HEK293T (cell line): ENCODE measurements at regions not wholly inside any gene's neighbourhood (a gene's known extent, or its start where the extent isn't known, plus 50 kb on each side); places are given as distances from the start of the nearest gene placed in this dataset.

ENCODE experiments used
- CTCF ChIA-PET: fragments of 350-600 bp; formaldehyde crosslinking; extraction: SDS; loops from one replicate; lab custom pipeline; 2021; ENCODE audit warnings: antibody characterized with exemption, inconsistent platforms; lab: Yijun Ruan, JAX
- POLR2A ChIA-PET: fragments of 350-600 bp; formaldehyde crosslinking; extraction: SDS; loops from one replicate; lab custom pipeline; 2020; ENCODE audit warnings: antibody characterized with exemption, inconsistent platforms; lab: Yijun Ruan, JAX
- DNase-seq: peaks from one replicate; pipeline ENCODE4 v3.0.0; 2012; ENCODE audit warnings: mixed read lengths; ENCODE audit errors: extremely low spot score
- BHLHE40 ChIP-seq: fragments of 450-650 bp; IDR thresholded peaks from 2 replicates; pipeline ENCODE4 v1.6.1; 2016; ENCODE audit warnings: mild to moderate bottlenecking, moderate library complexity, borderline replicate concordance
- CTBP1 ChIP-seq: fragments of 450-650 bp; IDR thresholded peaks from 2 replicates; pipeline ENCODE4 v1.6.1; 2016; ENCODE audit warnings: borderline replicate concordance
- ELF4 ChIP-seq: fragments of 450-650 bp; IDR thresholded peaks from 2 replicates; pipeline ENCODE4 v1.6.1; 2017; ENCODE audit warnings: antibody characterized with exemption
- FOXA1 ChIP-seq: fragments of 450-650 bp; IDR thresholded peaks from 2 replicates; pipeline ENCODE4 v1.6.1; 2016; ENCODE audit warnings: mild to moderate bottlenecking
- FOXK2 ChIP-seq: fragments of 450-650 bp; IDR thresholded peaks from 2 replicates; pipeline ENCODE4 v1.6.1; 2016; ENCODE audit warnings: mild to moderate bottlenecking
- HDGF ChIP-seq: fragments of 450-650 bp; IDR thresholded peaks from 2 replicates; pipeline ENCODE4 v1.6.1; 2017; ENCODE audit warnings: antibody characterized with exemption, borderline replicate concordance
- L3MBTL2 ChIP-seq: fragments of 450-650 bp; conservative IDR thresholded peaks from 2 replicates; pipeline ENCODE4 v1.6.1; 2016; ENCODE audit warnings: mild to moderate bottlenecking
- LEF1 ChIP-seq: fragments of 450-650 bp; IDR thresholded peaks from 2 replicates; pipeline ENCODE4 v1.6.1; 2017; ENCODE audit warnings: mild to moderate bottlenecking, borderline replicate concordance
- PKNOX1 ChIP-seq: fragments of 450-650 bp; IDR thresholded peaks from 2 replicates; pipeline ENCODE4 v1.6.1; 2016
- SP1 ChIP-seq: fragments of 450-650 bp; IDR thresholded peaks from 2 replicates; pipeline ENCODE4 v1.6.1; 2017
- TARDBP ChIP-seq: fragments of 450-650 bp; IDR thresholded peaks from 2 replicates; pipeline ENCODE4 v1.6.1; 2016

GRCh38 chr4:36012503-36012902, 231.8 kb downstream of the ARAP2 start:
- ChIA-PET CTCF (no interaction called here), POLR2A (no interaction called here)

GRCh38 chr4:36013206-36013605, 231.1 kb downstream of the ARAP2 start:
- no peak for DNase-seq
- CTCF ChIA-PET = no interaction called here
- POLR2A ChIA-PET = no interaction called here
- TF ChIP-seq L3MBTL2 (no peak), CTBP1 (no peak), HDGF (no peak), ELF4 (no peak)

More at GRCh38 chr4:36012503-36012902, 231.8 kb downstream of the ARAP2 start:
- no peak for DNase-seq
- no peak for TF ChIP-seq FOXK2
- no peak for TF ChIP-seq BHLHE40
- TF ChIP-seq SP1 = no peak
- TF ChIP-seq TARDBP = no peak
- TF ChIP-seq L3MBTL2 = no peak
- no peak for TF ChIP-seq ELF4
- no peak for TF ChIP-seq FOXA1
- TF ChIP-seq CTBP1 = no peak
- TF ChIP-seq LEF1 = no peak
- no peak for TF ChIP-seq PKNOX1
